ENCODE measurements at regions not wholly inside any gene's neighbourhood (a gene's known extent, or its start where the extent isn't known, plus 50 kb on each side); places are given as distances from the start of the nearest gene placed in this dataset.

DNA sequence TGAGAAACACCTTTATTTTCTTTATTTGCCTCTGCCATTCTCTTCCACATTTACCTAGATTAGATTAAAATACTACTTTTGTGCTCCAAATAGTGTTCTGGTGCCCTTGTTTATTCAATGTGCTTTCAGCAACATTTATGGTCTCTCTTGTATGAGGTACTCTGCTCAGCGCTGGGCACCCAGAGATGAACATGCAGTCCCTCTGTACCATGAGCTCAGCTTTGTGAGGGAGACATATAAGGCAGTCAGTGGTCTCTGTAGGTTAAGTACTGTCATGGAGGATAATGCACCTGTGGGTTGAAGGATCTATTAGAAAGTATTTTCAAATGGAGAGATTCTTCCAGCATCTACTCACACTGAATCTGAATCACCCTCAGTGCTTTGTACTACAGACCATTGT is 176.5 kb downstream of the TAF11L14 start:
- TF ChIP-seq POLR2A (IDR thresholded peaks at IDR 0.05), result no peak
- TF ChIP-seq, protein P1, sequence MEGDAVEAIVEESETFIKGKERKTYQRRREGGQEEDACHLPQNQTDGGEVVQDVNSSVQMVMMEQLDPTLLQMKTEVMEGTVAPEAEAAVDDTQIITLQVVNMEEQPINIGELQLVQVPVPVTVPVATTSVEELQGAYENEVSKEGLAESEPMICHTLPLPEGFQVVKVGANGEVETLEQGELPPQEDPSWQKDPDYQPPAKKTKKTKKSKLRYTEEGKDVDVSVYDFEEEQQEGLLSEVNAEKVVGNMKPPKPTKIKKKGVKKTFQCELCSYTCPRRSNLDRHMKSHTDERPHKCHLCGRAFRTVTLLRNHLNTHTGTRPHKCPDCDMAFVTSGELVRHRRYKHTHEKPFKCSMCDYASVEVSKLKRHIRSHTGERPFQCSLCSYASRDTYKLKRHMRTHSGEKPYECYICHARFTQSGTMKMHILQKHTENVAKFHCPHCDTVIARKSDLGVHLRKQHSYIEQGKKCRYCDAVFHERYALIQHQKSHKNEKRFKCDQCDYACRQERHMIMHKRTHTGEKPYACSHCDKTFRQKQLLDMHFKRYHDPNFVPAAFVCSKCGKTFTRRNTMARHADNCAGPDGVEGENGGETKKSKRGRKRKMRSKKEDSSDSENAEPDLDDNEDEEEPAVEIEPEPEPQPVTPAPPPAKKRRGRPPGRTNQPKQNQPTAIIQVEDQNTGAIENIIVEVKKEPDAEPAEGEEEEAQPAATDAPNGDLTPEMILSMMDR (IDR thresholded peaks at IDR 0.05), result no peak
- DNase-seq, result no peak
- H3K4me1 ChIP-seq, result no peaks in the 10 kb centered on the region

DNA sequence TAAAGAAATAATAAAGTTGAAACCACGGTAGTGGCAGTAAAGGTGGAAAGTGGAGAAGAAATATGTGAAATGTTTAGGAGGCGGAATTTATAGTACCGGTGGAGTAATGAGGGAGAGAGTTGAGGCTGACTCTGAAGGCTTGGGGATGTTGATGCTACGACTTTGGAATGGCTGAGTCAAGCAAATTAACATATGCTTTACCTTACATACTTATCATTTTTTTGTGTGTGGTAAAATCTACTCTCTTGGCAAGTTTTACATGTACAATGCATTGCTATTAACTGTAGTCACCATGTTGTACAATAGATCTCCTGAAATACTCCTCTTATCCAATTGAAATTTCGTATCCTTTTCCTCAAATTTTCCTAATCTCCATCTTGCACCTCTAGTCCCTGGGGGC is 179.0 kb downstream of the TAF11L14 start:
- H3K27ac ChIP-seq, result no peak overlapping the region
- TF ChIP-seq, protein P1 (IDR thresholded peaks at IDR 0.05), result no peak
- no peak for TF ChIP-seq POLR2A (IDR thresholded peaks at IDR 0.05)
- no peaks in the 10 kb centered on the region for H3K27me3 ChIP-seq
- no peaks in the 10 kb centered on the region for H3K36me3 ChIP-seq
- no peaks in the 10 kb centered on the region for H3K4me1 ChIP-seq
- no peak for DNase-seq
- no peaks in the 10 kb centered on the region for H3K9me3 ChIP-seq
- H3K4me3 ChIP-seq, result no peak overlapping the region

More for the DNA sequence above, 176.5 kb downstream of the TAF11L14 start:
- Histone ChIP-seq H3K27ac (no peak overlapping the region), H3K27me3 (no peaks in the 10 kb centered on the region), H3K36me3 (no peaks in the 10 kb centered on the region), H3K4me3 (no peak overlapping the region), H3K9me3 (no peaks in the 10 kb centered on the region)

DNA sequence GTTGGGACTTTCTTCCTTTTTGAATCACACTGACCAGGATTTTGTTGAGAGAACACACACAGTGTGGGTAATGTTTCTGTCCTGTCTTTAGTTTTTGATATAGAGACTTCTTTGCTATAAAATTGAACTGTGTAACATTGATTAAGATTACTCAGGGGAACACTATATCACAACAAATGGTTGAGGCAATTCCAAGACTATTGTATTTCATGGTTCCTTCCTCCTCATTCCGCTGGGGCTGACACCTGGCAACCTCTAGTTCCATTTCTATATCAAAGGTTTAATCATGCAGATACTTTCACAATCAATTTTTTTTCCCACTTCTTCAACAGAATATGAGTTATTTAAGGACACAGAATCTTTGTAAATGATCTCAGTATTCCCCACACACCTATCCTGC is 182.2 kb downstream of the TAF11L14 start:
- Histone ChIP-seq H3K9me3 (no peaks in the 10 kb centered on the region), H3K36me3 (no peaks in the 10 kb centered on the region), H3K4me3 (no peak overlapping the region), H3K4me1 (no peaks in the 10 kb centered on the region), H3K27me3 (no peaks in the 10 kb centered on the region), H3K27ac (no peak overlapping the region)
- no peak for TF ChIP-seq POLR2A (IDR thresholded peaks at IDR 0.05)
- TF ChIP-seq, protein P1 (IDR thresholded peaks at IDR 0.05), result no peak
- no peak for DNase-seq

- TF ChIP-seq, protein P1 (IDR thresholded peaks at IDR 0.05), result no peak
- no peak for TF ChIP-seq POLR2A (IDR thresholded peaks at IDR 0.05)
- Histone ChIP-seq H3K27ac (no peak overlapping the region), H3K4me1 (no peaks in the 10 kb centered on the region), H3K9me3 (no peaks in the 10 kb centered on the region), H3K36me3 (no peaks in the 10 kb centered on the region), H3K27me3 (no peaks in the 10 kb centered on the region), H3K4me3 (no peak overlapping the region)
- no peak for DNase-seq
Measured at GRCh38 chr5:17816944-17817343, 182.7 kb downstream of the TAF11L14 start.

GRCh38 chr5:17817990-17818389 is 183.7 kb downstream of the TAF11L14 start:
- Histone ChIP-seq H3K4me3 (no peak overlapping the region), H3K9me3 (no peaks in the 10 kb centered on the region), H3K27me3 (no peaks in the 10 kb centered on the region), H3K4me1 (no peaks in the 10 kb centered on the region), H3K36me3 (no peaks in the 10 kb centered on the region), H3K27ac (no peak overlapping the region)
- DNase-seq, result no peak
- TF ChIP-seq, protein P1 (IDR thresholded peaks at IDR 0.05), result no peak
- TF ChIP-seq POLR2A (IDR thresholded peaks at IDR 0.05), result no peak

DNA sequence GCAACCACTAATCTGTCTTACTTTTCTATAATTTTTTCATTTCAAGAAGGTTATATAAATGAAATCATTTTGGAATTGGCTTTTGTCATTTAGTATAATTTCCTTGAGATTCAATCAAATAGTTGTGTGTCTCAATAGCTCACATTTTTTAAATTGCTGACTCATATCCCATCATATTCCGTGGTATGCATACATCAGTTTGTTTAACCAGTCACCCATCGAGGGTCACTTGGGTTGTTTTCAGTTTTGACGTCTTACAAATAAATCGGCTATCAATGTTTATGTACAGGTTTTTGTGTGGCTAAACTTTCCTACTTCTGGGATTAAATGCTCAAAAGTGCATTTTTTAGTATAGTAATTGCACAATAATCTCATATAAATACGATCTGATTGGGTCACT is 185.5 kb downstream of the TAF11L14 start:
- TF ChIP-seq, protein P1 (IDR thresholded peaks at IDR 0.05), result no peak
- TF ChIP-seq POLR2A (IDR thresholded peaks at IDR 0.05), result no peak
- Histone ChIP-seq H3K36me3 (no peaks in the 10 kb centered on the region), H3K27ac (no peak overlapping the region), H3K4me3 (no peak overlapping the region), H3K4me1 (no peaks in the 10 kb centered on the region), H3K9me3 (no peaks in the 10 kb centered on the region), H3K27me3 (no peaks in the 10 kb centered on the region)
- no peak for DNase-seq

Measured in Peyer's patch (tissue), 4 donors.